Activated CD4-positive, CD25-positive, alpha-beta regulatory T cell treated with anti-CD3 and anti-CD28 coated beads, Interleukin-2, amount 50 U/mL, for 72 hours (primary cell): ENCODE measurements at regions not wholly inside any gene's neighbourhood (a gene's known extent, or its start where the extent isn't known, plus 50 kb on each side); places are given as distances from the start of the nearest gene placed in this dataset.
A peak's percentile ranks its signal among the peaks of the same experiment; 100 is the strongest.
"Not testable (repeated sequence)": the region's sequence is repeated elsewhere in the genome, so short reads cannot be mapped to it uniquely, and the experiment has no call there.

Experiments used
- DNase-seq: peaks from one replicate; pipeline ENCODE4 v3.0.0; 2021

- no peak for DNase-seq
These were observed 93.5 kb downstream of the NAB1 start for GRCh38 chr2:190742431-190742830.

- no peak for DNase-seq
These were observed 95.2 kb downstream of the NAB1 start for GRCh38 chr2:190744041-190744440.

GRCh38 chr2:190746971-190747761, 98.3 kb downstream of the NAB1 start:
- no peak for DNase-seq

- DNase-seq = no peak
These were observed 100.1 kb downstream of the NAB1 start for GRCh38 chr2:190748966-190749365.

GRCh38 chr2:190755772-190756415, 107.0 kb downstream of the NAB1 start:
- DNase-seq = no peak

- DNase-seq = no peak
These were observed 110.9 kb downstream of the NAB1 start for GRCh38 chr2:190759749-190760213.

- DNase-seq = not testable (repeated sequence)
These were observed 111.7 kb downstream of the NAB1 start for GRCh38 chr2:190760353-190761150.

GRCh38 chr2:190761216-190761615, 112.3 kb downstream of the NAB1 start:
- not testable (repeated sequence) for DNase-seq

GRCh38 chr2:190762566-190762965, 113.7 kb downstream of the NAB1 start:
- no peak for DNase-seq

GRCh38 chr2:190763100-190763499, 114.2 kb downstream of the NAB1 start:
- no peak for DNase-seq

- DNase-seq = no peak
These were observed 115.1 kb downstream of the NAB1 start for GRCh38 chr2:190763901-190764514.

GRCh38 chr2:190765386-190766173, 115.0 kb upstream of the GLS start:
- DNase-seq = no peak

- no peak for DNase-seq
These were observed 114.4 kb upstream of the GLS start for GRCh38 chr2:190766174-190766572.

GRCh38 chr2:190766595-190766994, 114.0 kb upstream of the GLS start:
- no peak for DNase-seq

GRCh38 chr2:190767821-190768220, 112.8 kb upstream of the GLS start:
- no peak for DNase-seq

- no peak for DNase-seq
These were observed 111.4 kb upstream of the GLS start for GRCh38 chr2:190769258-190769657.

GRCh38 chr2:190771726-190772125, 108.9 kb upstream of the GLS start:
- no peak for DNase-seq

GRCh38 chr2:190780594-190780993, 100.0 kb upstream of the GLS start:
- DNase-seq = no peak

- peak; percentile 50 for DNase-seq
These were observed 98.9 kb upstream of the GLS start for GRCh38 chr2:190781604-190782198.

GRCh38 chr2:190782264-190782663, 98.4 kb upstream of the GLS start:
- DNase-seq = no peak

- DNase-seq = no peak
These were observed 96.9 kb upstream of the GLS start for GRCh38 chr2:190783513-190784263.
